GM23338 (cell line): ENCODE measurements at regions not wholly inside any gene's neighbourhood (a gene's known extent, or its start where the extent isn't known, plus 50 kb on each side); places are given as distances from the start of the nearest gene placed in this dataset.

Experiments used
- ATAC-seq: fragments of 200-7000 bp; cut with Tn5 transposase; 3 replicates; pipeline ENCODE4 v1.9.1; 2020
- DNase-seq: peaks from one replicate; pipeline ENCODE4 v3.0.0-alpha.2; 2015; ENCODE audit warnings: low spot score
- H2AFZ ChIP-seq: fragments of 200-600 bp; sonication (generic); 2 replicates; pipeline ENCODE4 v1.8.0; 2016; ENCODE audit warnings: antibody characterized with exemption, mild to moderate bottlenecking, moderate library complexity
- H3F3A ChIP-seq: fragments of 200-600 bp; sonication (generic); replicated peaks from 2 replicates; pipeline ENCODE4 v1.8.0; 2017; ENCODE audit warnings: antibody characterized with exemption, mixed run types, low read depth
- H3K27ac ChIP-seq: fragments of 200-600 bp; sonication (generic); 2 replicates; pipeline ENCODE4 v1.6.1; 2016; ENCODE audit warnings: low read depth
- H3K27me3 ChIP-seq: fragments of 200-600 bp; sonication (generic); 2 replicates; pipeline ENCODE4 v1.8.0; 2016; ENCODE audit warnings: mild to moderate bottlenecking, mixed run types, moderate library complexity; ENCODE audit not compliant: insufficient read depth
- H3K36me3 ChIP-seq: fragments of 200-600 bp; sonication (generic); 2 replicates; pipeline ENCODE4 v1.8.0; 2016; ENCODE audit warnings: mild to moderate bottlenecking; ENCODE audit not compliant: insufficient read depth
- H3K4me1 ChIP-seq: fragments of 200-600 bp; sonication (generic); 2 replicates; pipeline ENCODE4 v1.8.0; 2016; ENCODE audit warnings: mild to moderate bottlenecking, moderate library complexity; ENCODE audit not compliant: insufficient read depth
- H3K4me2 ChIP-seq: fragments of 200-600 bp; sonication (generic); 2 replicates; pipeline ENCODE4 v1.7.1; 2017; ENCODE audit warnings: mixed run types
- H3K4me3 ChIP-seq: fragments of 200-600 bp; sonication (generic); 2 replicates; pipeline ENCODE4 v1.6.1; 2016; ENCODE audit warnings: mixed run types
- H3K79me2 ChIP-seq: fragments of 200-600 bp; sonication (generic); replicated peaks from 2 replicates; pipeline ENCODE4 v1.8.0; 2017; ENCODE audit warnings: mild to moderate bottlenecking; ENCODE audit not compliant: insufficient read depth
- H3K9me2 ChIP-seq: fragments of 200-600 bp; sonication (generic); 2 replicates; pipeline ENCODE4 v1.8.0; 2017; ENCODE audit not compliant: insufficient read depth
- H4K20me1 ChIP-seq: fragments of 200-600 bp; sonication (generic); replicated peaks from 2 replicates; pipeline ENCODE4 v1.8.0; 2017; ENCODE audit warnings: mild to moderate bottlenecking; ENCODE audit not compliant: insufficient read depth
- H3K27ac Mint-ChIP-seq: 2 replicates; pipeline ENCODE4 v1.8.0; 2020; ENCODE audit warnings: inconsistent platforms, mild to moderate bottlenecking, moderate library complexity, mixed read lengths
- H3K27me3 Mint-ChIP-seq: 3 replicates; pipeline ENCODE4 v1.8.0; 2022; ENCODE audit warnings: low read depth, mild to moderate bottlenecking, moderate library complexity, mixed read lengths, inconsistent platforms; ENCODE audit not compliant: insufficient read depth, poor library complexity
- H3K36me3 Mint-ChIP-seq: 3 replicates; pipeline ENCODE4 v1.8.0; 2021; ENCODE audit warnings: low read depth, mild to moderate bottlenecking, inconsistent platforms, moderate library complexity, mixed read lengths
- H3K4me1 Mint-ChIP-seq: 3 replicates; pipeline ENCODE4 v1.8.0; 2020; ENCODE audit warnings: mild to moderate bottlenecking, inconsistent platforms, mixed read lengths
- H3K4me3 Mint-ChIP-seq: 3 replicates; pipeline ENCODE4 v1.8.0; 2021; ENCODE audit warnings: moderate library complexity, mild to moderate bottlenecking, inconsistent platforms, mixed read lengths
- H3K9me3 Mint-ChIP-seq: 3 replicates; pipeline ENCODE4 v1.8.0; 2020; ENCODE audit warnings: moderate library complexity, mild to moderate bottlenecking, inconsistent platforms, mixed read lengths
- CREB1 ChIP-seq: fragments of 250-450 bp; sonication (Bioruptor Pico); IDR thresholded peaks from 2 replicates; pipeline ENCODE4 v1.5.0; 2020; ENCODE audit warnings: low read depth, mild to moderate bottlenecking, moderate library complexity
- EZH2 ChIP-seq: fragments of 200-600 bp; sonication (generic); IDR thresholded peaks from one replicate; pipeline ENCODE4 v1.8.0; 2017; ENCODE audit warnings: antibody characterized with exemption, mild to moderate bottlenecking, low read depth; ENCODE audit not compliant: unreplicated experiment
- EZH2phosphoT487 ChIP-seq: fragments of 200-600 bp; sonication (generic); IDR thresholded peaks from one replicate; pipeline ENCODE4 v1.8.1; 2018; ENCODE audit warnings: antibody characterized with exemption; ENCODE audit not compliant: unreplicated experiment
- JUNB ChIP-seq: IDR thresholded peaks from one replicate; pipeline ENCODE4 v1.6.1; 2016; ENCODE audit warnings: antibody characterized with exemption; ENCODE audit not compliant: unreplicated experiment
- NANOG ChIP-seq: IDR thresholded peaks from 2 replicates; pipeline ENCODE4 v1.6.1; 2016; ENCODE audit warnings: antibody characterized with exemption, borderline replicate concordance
- POLR2AphosphoS5 ChIP-seq: IDR thresholded peaks from 2 replicates; pipeline ENCODE4 v1.6.1; 2016; ENCODE audit warnings: antibody characterized with exemption, low read depth
- STAT1 ChIP-seq: IDR thresholded peaks from one replicate; pipeline ENCODE4 v1.6.1; 2016; ENCODE audit warnings: antibody characterized with exemption; ENCODE audit not compliant: unreplicated experiment
- ZNF114 ChIP-seq: fragments of 250-450 bp; sonication (Bioruptor Pico); IDR thresholded peaks from 2 replicates; pipeline ENCODE4 v1.5.0; 2020; ENCODE audit warnings: mild to moderate bottlenecking, moderate library complexity
- ZNF331 ChIP-seq: fragments of 250-450 bp; sonication (Bioruptor Pico); IDR thresholded peaks from 2 replicates; pipeline ENCODE4 v1.5.0; 2020; ENCODE audit warnings: low read depth, mild to moderate bottlenecking, moderate library complexity
- TF ChIP-seq, protein P1 (sequence below): fragments of 250-450 bp; sonication (Bioruptor Pico); IDR thresholded peaks from 2 replicates; pipeline ENCODE4 v1.5.0; 2020; ENCODE audit warnings: mild to moderate bottlenecking, moderate library complexity
- TF ChIP-seq, protein P2 (sequence below), 2 experiments: fragments of 200-600 bp in 1 of 2; sonication (generic) in 1 of 2; conservative IDR thresholded peaks; 2 replicates each; pipeline versions ENCODE4 v1.5.1 to v1.6.1; 2016 to 2017; ENCODE audit warnings: antibody characterized with exemption in 2 of 2, low read depth in 2 of 2, mild to moderate bottlenecking in 2 of 2, moderate library complexity in 1 of 2
- TF ChIP-seq, protein P3 (sequence below): IDR thresholded peaks from 2 replicates; pipeline ENCODE4 v1.6.1; 2016; ENCODE audit warnings: antibody characterized with exemption
- TF ChIP-seq, protein P4 (sequence below): IDR thresholded peaks from one replicate; pipeline ENCODE4 v1.6.1; 2018; ENCODE audit warnings: antibody characterized with exemption; ENCODE audit not compliant: unreplicated experiment

DNA sequence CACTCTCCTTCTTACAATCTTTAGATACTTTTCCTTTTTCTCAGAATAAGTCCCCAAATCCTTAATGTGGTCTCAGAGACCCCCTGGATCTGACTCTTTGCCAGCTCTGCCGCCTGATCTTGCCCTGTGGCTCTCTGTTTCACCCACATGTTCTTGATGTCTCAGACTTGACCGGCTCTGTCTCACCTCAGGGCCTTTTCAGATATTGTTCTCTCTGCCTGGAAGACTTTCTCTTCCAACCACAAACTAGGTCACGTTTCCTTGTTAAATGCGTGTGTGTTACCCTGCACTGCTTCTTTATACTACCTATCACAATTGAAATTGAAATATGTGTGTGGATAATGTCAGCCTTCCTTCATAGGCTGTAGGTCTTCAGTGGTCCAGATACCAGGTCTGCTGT is 265.4 kb upstream of the NUDT12 start:
- Histone ChIP-seq H3K4me1 (no peaks in the 10 kb centered on the region), H3K27me3 (no peaks in the 10 kb centered on the region), H3F3A (no peaks in the 10 kb centered on the region), H3K4me3 (no peak overlapping the region), H3K79me2 (no peaks in the 10 kb centered on the region), H3K27ac (no peak overlapping the region), H2AFZ (no peak overlapping the region), H3K36me3 (no peaks in the 10 kb centered on the region), H4K20me1 (no peaks in the 10 kb centered on the region), H3K4me2 (no peak overlapping the region), H3K9me2 (0 out of 2 replicates have a peak, but pooled peaks cover 3% of the 10 kb centered on the region)
- TF ChIP-seq NANOG = no peak
- TF ChIP-seq ZNF331 = no peak
- TF ChIP-seq ZNF114 = no peak
- TF ChIP-seq POLR2AphosphoS5 = no peak
- TF ChIP-seq, protein P1, sequence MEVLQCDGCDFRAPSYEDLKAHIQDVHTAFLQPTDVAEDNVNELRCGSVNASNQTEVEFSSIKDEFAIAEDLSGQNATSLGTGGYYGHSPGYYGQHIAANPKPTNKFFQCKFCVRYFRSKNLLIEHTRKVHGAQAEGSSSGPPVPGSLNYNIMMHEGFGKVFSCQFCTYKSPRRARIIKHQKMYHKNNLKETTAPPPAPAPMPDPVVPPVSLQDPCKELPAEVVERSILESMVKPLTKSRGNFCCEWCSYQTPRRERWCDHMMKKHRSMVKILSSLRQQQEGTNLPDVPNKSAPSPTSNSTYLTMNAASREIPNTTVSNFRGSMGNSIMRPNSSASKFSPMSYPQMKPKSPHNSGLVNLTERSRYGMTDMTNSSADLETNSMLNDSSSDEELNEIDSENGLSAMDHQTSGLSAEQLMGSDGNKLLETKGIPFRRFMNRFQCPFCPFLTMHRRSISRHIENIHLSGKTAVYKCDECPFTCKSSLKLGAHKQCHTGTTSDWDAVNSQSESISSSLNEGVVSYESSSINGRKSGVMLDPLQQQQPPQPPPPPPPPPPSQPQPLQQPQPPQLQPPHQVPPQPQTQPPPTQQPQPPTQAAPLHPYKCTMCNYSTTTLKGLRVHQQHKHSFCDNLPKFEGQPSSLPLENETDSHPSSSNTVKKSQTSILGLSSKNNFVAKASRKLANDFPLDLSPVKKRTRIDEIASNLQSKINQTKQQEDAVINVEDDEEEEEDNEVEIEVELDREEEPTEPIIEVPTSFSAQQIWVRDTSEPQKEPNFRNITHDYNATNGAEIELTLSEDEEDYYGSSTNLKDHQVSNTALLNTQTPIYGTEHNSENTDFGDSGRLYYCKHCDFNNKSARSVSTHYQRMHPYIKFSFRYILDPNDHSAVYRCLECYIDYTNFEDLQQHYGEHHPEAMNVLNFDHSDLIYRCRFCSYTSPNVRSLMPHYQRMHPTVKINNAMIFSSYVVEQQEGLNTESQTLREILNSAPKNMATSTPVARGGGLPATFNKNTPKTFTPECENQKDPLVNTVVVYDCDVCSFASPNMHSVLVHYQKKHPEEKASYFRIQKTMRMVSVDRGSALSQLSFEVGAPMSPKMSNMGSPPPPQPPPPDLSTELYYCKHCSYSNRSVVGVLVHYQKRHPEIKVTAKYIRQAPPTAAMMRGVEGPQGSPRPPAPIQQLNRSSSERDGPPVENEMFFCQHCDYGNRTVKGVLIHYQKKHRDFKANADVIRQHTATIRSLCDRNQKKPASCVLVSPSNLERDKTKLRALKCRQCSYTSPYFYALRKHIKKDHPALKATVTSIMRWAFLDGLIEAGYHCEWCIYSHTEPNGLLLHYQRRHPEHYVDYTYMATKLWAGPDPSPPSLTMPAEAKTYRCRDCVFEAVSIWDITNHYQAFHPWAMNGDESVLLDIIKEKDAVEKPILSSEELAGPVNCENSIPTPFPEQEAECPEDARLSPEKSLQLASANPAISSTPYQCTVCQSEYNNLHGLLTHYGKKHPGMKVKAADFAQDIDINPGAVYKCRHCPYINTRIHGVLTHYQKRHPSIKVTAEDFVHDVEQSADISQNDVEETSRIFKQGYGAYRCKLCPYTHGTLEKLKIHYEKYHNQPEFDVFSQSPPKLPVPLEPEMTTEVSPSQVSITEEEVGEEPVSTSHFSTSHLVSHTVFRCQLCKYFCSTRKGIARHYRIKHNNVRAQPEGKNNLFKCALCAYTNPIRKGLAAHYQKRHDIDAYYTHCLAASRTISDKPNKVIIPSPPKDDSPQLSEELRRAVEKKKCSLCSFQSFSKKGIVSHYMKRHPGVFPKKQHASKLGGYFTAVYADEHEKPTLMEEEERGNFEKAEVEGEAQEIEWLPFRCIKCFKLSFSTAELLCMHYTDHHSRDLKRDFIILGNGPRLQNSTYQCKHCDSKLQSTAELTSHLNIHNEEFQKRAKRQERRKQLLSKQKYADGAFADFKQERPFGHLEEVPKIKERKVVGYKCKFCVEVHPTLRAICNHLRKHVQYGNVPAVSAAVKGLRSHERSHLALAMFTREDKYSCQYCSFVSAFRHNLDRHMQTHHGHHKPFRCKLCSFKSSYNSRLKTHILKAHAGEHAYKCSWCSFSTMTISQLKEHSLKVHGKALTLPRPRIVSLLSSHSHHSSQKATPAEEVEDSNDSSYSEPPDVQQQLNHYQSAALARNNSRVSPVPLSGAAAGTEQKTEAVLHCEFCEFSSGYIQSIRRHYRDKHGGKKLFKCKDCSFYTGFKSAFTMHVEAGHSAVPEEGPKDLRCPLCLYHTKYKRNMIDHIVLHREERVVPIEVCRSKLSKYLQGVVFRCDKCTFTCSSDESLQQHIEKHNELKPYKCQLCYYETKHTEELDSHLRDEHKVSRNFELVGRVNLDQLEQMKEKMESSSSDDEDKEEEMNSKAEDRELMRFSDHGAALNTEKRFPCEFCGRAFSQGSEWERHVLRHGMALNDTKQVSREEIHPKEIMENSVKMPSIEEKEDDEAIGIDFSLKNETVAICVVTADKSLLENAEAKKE (CRISPR knock-in tag) = no peak
- TF ChIP-seq, protein P2, sequence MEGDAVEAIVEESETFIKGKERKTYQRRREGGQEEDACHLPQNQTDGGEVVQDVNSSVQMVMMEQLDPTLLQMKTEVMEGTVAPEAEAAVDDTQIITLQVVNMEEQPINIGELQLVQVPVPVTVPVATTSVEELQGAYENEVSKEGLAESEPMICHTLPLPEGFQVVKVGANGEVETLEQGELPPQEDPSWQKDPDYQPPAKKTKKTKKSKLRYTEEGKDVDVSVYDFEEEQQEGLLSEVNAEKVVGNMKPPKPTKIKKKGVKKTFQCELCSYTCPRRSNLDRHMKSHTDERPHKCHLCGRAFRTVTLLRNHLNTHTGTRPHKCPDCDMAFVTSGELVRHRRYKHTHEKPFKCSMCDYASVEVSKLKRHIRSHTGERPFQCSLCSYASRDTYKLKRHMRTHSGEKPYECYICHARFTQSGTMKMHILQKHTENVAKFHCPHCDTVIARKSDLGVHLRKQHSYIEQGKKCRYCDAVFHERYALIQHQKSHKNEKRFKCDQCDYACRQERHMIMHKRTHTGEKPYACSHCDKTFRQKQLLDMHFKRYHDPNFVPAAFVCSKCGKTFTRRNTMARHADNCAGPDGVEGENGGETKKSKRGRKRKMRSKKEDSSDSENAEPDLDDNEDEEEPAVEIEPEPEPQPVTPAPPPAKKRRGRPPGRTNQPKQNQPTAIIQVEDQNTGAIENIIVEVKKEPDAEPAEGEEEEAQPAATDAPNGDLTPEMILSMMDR (conservative IDR thresholded peaks at IDR 0.05; ENCODE audit: low read depth in 2 of 2) = no peak
- no peak for TF ChIP-seq EZH2phosphoT487
- TF ChIP-seq, protein P3, sequence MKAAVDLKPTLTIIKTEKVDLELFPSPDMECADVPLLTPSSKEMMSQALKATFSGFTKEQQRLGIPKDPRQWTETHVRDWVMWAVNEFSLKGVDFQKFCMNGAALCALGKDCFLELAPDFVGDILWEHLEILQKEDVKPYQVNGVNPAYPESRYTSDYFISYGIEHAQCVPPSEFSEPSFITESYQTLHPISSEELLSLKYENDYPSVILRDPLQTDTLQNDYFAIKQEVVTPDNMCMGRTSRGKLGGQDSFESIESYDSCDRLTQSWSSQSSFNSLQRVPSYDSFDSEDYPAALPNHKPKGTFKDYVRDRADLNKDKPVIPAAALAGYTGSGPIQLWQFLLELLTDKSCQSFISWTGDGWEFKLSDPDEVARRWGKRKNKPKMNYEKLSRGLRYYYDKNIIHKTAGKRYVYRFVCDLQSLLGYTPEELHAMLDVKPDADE = no peak
- no peak for TF ChIP-seq CREB1 (CRISPR knock-in tag)
- no peak for TF ChIP-seq STAT1
- TF ChIP-seq EZH2 = no peak
- no peak for TF ChIP-seq JUNB
- TF ChIP-seq, protein P4, sequence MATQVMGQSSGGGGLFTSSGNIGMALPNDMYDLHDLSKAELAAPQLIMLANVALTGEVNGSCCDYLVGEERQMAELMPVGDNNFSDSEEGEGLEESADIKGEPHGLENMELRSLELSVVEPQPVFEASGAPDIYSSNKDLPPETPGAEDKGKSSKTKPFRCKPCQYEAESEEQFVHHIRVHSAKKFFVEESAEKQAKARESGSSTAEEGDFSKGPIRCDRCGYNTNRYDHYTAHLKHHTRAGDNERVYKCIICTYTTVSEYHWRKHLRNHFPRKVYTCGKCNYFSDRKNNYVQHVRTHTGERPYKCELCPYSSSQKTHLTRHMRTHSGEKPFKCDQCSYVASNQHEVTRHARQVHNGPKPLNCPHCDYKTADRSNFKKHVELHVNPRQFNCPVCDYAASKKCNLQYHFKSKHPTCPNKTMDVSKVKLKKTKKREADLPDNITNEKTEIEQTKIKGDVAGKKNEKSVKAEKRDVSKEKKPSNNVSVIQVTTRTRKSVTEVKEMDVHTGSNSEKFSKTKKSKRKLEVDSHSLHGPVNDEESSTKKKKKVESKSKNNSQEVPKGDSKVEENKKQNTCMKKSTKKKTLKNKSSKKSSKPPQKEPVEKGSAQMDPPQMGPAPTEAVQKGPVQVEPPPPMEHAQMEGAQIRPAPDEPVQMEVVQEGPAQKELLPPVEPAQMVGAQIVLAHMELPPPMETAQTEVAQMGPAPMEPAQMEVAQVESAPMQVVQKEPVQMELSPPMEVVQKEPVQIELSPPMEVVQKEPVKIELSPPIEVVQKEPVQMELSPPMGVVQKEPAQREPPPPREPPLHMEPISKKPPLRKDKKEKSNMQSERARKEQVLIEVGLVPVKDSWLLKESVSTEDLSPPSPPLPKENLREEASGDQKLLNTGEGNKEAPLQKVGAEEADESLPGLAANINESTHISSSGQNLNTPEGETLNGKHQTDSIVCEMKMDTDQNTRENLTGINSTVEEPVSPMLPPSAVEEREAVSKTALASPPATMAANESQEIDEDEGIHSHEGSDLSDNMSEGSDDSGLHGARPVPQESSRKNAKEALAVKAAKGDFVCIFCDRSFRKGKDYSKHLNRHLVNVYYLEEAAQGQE = no peak
- ATAC-seq (no peak), DNase-seq (no peak)
- no peak overlapping the region for H3K27ac Mint-ChIP-seq
- no peaks in the 10 kb centered on the region for H3K27me3 Mint-ChIP-seq
- no peaks in the 10 kb centered on the region for H3K4me1 Mint-ChIP-seq
- peaks cover 3% of the 10 kb centered on the region; the same call in 2 of the 3 replicates for H3K9me3 Mint-ChIP-seq
- no peak overlapping the region for H3K4me3 Mint-ChIP-seq
- no peaks in the 10 kb centered on the region for H3K36me3 Mint-ChIP-seq
